GM06990 (cell line): ENCODE measurements at regions not wholly inside any gene's neighbourhood (a gene's known extent, or its start where the extent isn't known, plus 50 kb on each side); places are given as distances from the start of the nearest gene placed in this dataset.

Source experiments
- DNase-seq: peaks from one replicate; pipeline ENCODE4 v3.0.0-alpha.2; 2011; ENCODE audit not compliant: insufficient read length; ENCODE audit errors: extremely low read depth
- H3K27me3 ChIP-seq: replicated peaks from 2 replicates; pipeline ENCODE4 v1.6.0; 2011; ENCODE audit warnings: low read length; ENCODE audit not compliant: control insufficient read depth, insufficient read depth
- H3K36me3 ChIP-seq: 2 replicates; pipeline ENCODE4 v1.5.1; 2011; ENCODE audit warnings: low read length; ENCODE audit not compliant: control insufficient read depth, insufficient read depth
- H3K4me3 ChIP-seq: replicated peaks from 2 replicates; pipeline ENCODE4 v1.5.1; 2011; ENCODE audit warnings: low read depth, mild to moderate bottlenecking, control low read depth, low read length
- CTCF ChIP-seq: IDR thresholded peaks from 2 replicates; pipeline ENCODE4 v1.5.1; 2011; ENCODE audit warnings: low read length, control low read depth, mild to moderate bottlenecking, inconsistent platforms; ENCODE audit not compliant: insufficient read depth, poor library complexity, severe bottlenecking

- Histone ChIP-seq H3K4me3 (no peak overlapping the region), H3K36me3 (no peaks in the 10 kb centered on the region), H3K27me3 (no peaks in the 10 kb centered on the region)
- no peak for DNase-seq
- no peak for TF ChIP-seq CTCF
Measured at GRCh38 chr6:14499309-14499708, 381.7 kb downstream of the CD83 start.

GRCh38 chr6:14499841-14500240 is 382.3 kb downstream of the CD83 start:
- no peak for DNase-seq
- TF ChIP-seq CTCF: no peak
- Histone ChIP-seq H3K27me3 (no peaks in the 10 kb centered on the region), H3K36me3 (no peaks in the 10 kb centered on the region), H3K4me3 (no peak overlapping the region)

- no peak for TF ChIP-seq CTCF
- no peak overlapping the region for H3K4me3 ChIP-seq
- no peak for DNase-seq
- no peaks in the 10 kb centered on the region for H3K27me3 ChIP-seq
- no peaks in the 10 kb centered on the region for H3K36me3 ChIP-seq
Measured at GRCh38 chr6:14500809-14501208, 383.2 kb downstream of the CD83 start.

- TF ChIP-seq CTCF: no peak
- H3K4me3 ChIP-seq: no peak overlapping the region
- no peaks in the 10 kb centered on the region for H3K36me3 ChIP-seq
- no peak for DNase-seq
- no peaks in the 10 kb centered on the region for H3K27me3 ChIP-seq
Measured at GRCh38 chr6:14501240-14501639, 383.7 kb downstream of the CD83 start.

- no peak for TF ChIP-seq CTCF
- no peak overlapping the region for H3K4me3 ChIP-seq
- H3K27me3 ChIP-seq: no peaks in the 10 kb centered on the region
- DNase-seq: no peak
- no peaks in the 10 kb centered on the region for H3K36me3 ChIP-seq
Measured at GRCh38 chr6:14501914-14502313, 384.3 kb downstream of the CD83 start.

GRCh38 chr6:14502551-14502950 is 385.0 kb downstream of the CD83 start:
- DNase-seq: no peak
- no peaks in the 10 kb centered on the region for H3K27me3 ChIP-seq

More at GRCh38 chr6:14502551-14502950, 385.0 kb downstream of the CD83 start:
- no peak for TF ChIP-seq CTCF
- H3K4me3 ChIP-seq: no peak overlapping the region
- H3K36me3 ChIP-seq: no peaks in the 10 kb centered on the region
